HEK293 (cell line): ENCODE measurements at regions not wholly inside any gene's neighbourhood (a gene's known extent, or its start where the extent isn't known, plus 50 kb on each side); places are given as distances from the start of the nearest gene placed in this dataset.

ENCODE experiments used
- CTCF ChIA-PET: fragments of 350-600 bp; formaldehyde crosslinking; extraction: SDS; loops from one replicate; lab custom pipeline; 2021; ENCODE audit warnings: antibody characterized with exemption; lab: Yijun Ruan, JAX
- POLR2A ChIA-PET: fragments of 300-600 bp; formaldehyde crosslinking; extraction: SDS; loops from one replicate; lab custom pipeline; 2020; ENCODE audit warnings: antibody characterized with exemption, inconsistent platforms; lab: Yijun Ruan, JAX
- H3K27ac ChIP-seq: fragments of 200-500 bp; sonication (Bioruptor generic); 2 replicates; pipeline ENCODE4 v1.5.1; 2014; ENCODE audit warnings: low read depth, low read length, control low read depth, inconsistent platforms; ENCODE audit errors: extremely low read depth
- H3K36me3 ChIP-seq, 2 experiments: fragments of 200-500 bp in 1 of 2; sonication (Bioruptor generic) in 1 of 2; 1 replicate in 1 of 2; 2 replicates in 1 of 2; pipeline ENCODE4 v1.5.1; 2014 to 2017; ENCODE audit warnings: inconsistent platforms in 2 of 2, low read length in 2 of 2; ENCODE audit not compliant: control insufficient read depth in 2 of 2, insufficient read depth in 1 of 2
- H3K4me1 ChIP-seq: fragments of 200-500 bp; sonication (Bioruptor generic); 2 replicates; pipeline ENCODE4 v1.5.1; 2014; ENCODE audit warnings: mild to moderate bottlenecking, low read length, inconsistent platforms; ENCODE audit not compliant: control insufficient read depth, insufficient read depth
- H3K4me3 ChIP-seq: 2 replicates; pipeline ENCODE4 v1.5.1; 2011; ENCODE audit warnings: low read depth, mild to moderate bottlenecking, control low read depth, low read length, moderate library complexity
- H3K9me3 ChIP-seq: fragments of 200-500 bp; sonication (Bioruptor generic); 2 replicates; pipeline ENCODE4 v1.5.1; 2014; ENCODE audit warnings: low read depth, low read length, inconsistent platforms; ENCODE audit not compliant: control insufficient read depth, insufficient read depth
- GLIS2 ChIP-seq: fragments of 450-650 bp; formaldehyde crosslinking; IDR thresholded peaks from 2 replicates; pipeline ENCODE4 v1.5.1; 2016; ENCODE audit warnings: missing biosample characterization, missing genetic modification characterization
- MEIS1 ChIP-seq: sonication (generic); formaldehyde crosslinking; IDR thresholded peaks from 2 replicates; pipeline ENCODE4 v1.8.1; 2022; ENCODE audit warnings: missing genetic modification reagents, mild to moderate bottlenecking, borderline replicate concordance
- PRDM1 ChIP-seq: fragments of 450-650 bp; formaldehyde crosslinking; IDR thresholded peaks from 2 replicates; pipeline ENCODE4; 2016; ENCODE audit warnings: missing biosample characterization, missing genetic modification characterization
- RBAK ChIP-seq: fragments of 450-650 bp; formaldehyde crosslinking; IDR thresholded peaks from 2 replicates; pipeline ENCODE4 v1.5.1; 2016; ENCODE audit warnings: missing biosample characterization, missing genetic modification characterization
- REPIN1 ChIP-seq: fragments of 450-650 bp; formaldehyde crosslinking; IDR thresholded peaks from 2 replicates; pipeline ENCODE4 v1.5.1; 2017; ENCODE audit warnings: missing biosample characterization, missing genetic modification characterization, low read depth
- SCRT1 ChIP-seq: fragments of 450-650 bp; formaldehyde crosslinking; IDR thresholded peaks from 2 replicates; pipeline ENCODE4 v1.5.1; 2016; ENCODE audit warnings: missing biosample characterization, missing genetic modification characterization, borderline replicate concordance
- YY2 ChIP-seq: fragments of 450-650 bp; formaldehyde crosslinking; IDR thresholded peaks from 2 replicates; pipeline ENCODE4 v1.5.1; 2016; ENCODE audit warnings: missing biosample characterization, missing genetic modification characterization
- ZBTB1 ChIP-seq: fragments of 450-650 bp; formaldehyde crosslinking; IDR thresholded peaks from 2 replicates; pipeline ENCODE4 v1.5.1; 2016; ENCODE audit warnings: missing biosample characterization, missing genetic modification characterization
- ZBTB21 ChIP-seq: fragments of 450-650 bp; formaldehyde crosslinking; IDR thresholded peaks from 2 replicates; pipeline ENCODE4 v1.5.1; 2017; ENCODE audit warnings: missing biosample characterization, missing genetic modification characterization
- ZBTB48 ChIP-seq: fragments of 450-650 bp; formaldehyde crosslinking; IDR thresholded peaks from 2 replicates; pipeline ENCODE4 v1.5.1; 2016; ENCODE audit warnings: missing biosample characterization, missing genetic modification characterization
- ZBTB7A ChIP-seq: fragments of 450-650 bp; formaldehyde crosslinking; IDR thresholded peaks from 2 replicates; pipeline ENCODE4 v1.5.1; 2016; ENCODE audit warnings: low read depth, missing biosample characterization, missing genetic modification characterization
- ZFP69B ChIP-seq: fragments of 450-650 bp; formaldehyde crosslinking; IDR thresholded peaks from 2 replicates; pipeline ENCODE4 v1.5.1; 2016; ENCODE audit warnings: missing biosample characterization, missing genetic modification characterization
- ZNF114 ChIP-seq: fragments of 450-650 bp; formaldehyde crosslinking; IDR thresholded peaks from 2 replicates; pipeline ENCODE4 v1.5.0; 2017; ENCODE audit warnings: missing biosample characterization, missing genetic modification characterization
- ZNF121 ChIP-seq: fragments of 450-650 bp; formaldehyde crosslinking; IDR thresholded peaks from 2 replicates; pipeline ENCODE4 v1.5.1; 2016; ENCODE audit warnings: missing biosample characterization, missing genetic modification characterization
- ZNF133 ChIP-seq: fragments of 450-650 bp; formaldehyde crosslinking; IDR thresholded peaks from 2 replicates; pipeline ENCODE4 v1.5.1; 2016; ENCODE audit warnings: missing biosample characterization, missing genetic modification characterization
- ZNF146 ChIP-seq: fragments of 450-650 bp; formaldehyde crosslinking; IDR thresholded peaks from 2 replicates; pipeline ENCODE4 v1.5.1; 2016; ENCODE audit warnings: missing biosample characterization, missing genetic modification characterization
- ZNF16 ChIP-seq: fragments of 450-650 bp; formaldehyde crosslinking; IDR thresholded peaks from 2 replicates; pipeline ENCODE4 v1.5.1; 2016; ENCODE audit warnings: low read depth, missing biosample characterization, missing genetic modification characterization
- ZNF169 ChIP-seq: fragments of 450-650 bp; formaldehyde crosslinking; IDR thresholded peaks from 2 replicates; pipeline ENCODE4 v1.5.1; 2016; ENCODE audit warnings: missing biosample characterization, missing genetic modification characterization
- ZNF184 ChIP-seq: fragments of 450-650 bp; IDR thresholded peaks from 2 replicates; pipeline ENCODE4 v1.5.1; 2018; ENCODE audit warnings: missing biosample characterization, mild to moderate bottlenecking, missing genetic modification characterization
- ZNF366 ChIP-seq: fragments of 450-650 bp; formaldehyde crosslinking; conservative IDR thresholded peaks from 2 replicates; pipeline ENCODE4 v1.5.1; 2016; ENCODE audit warnings: missing biosample characterization, missing genetic modification characterization
- ZNF37A ChIP-seq: fragments of 450-650 bp; IDR thresholded peaks from 2 replicates; pipeline ENCODE4 v1.5.1; 2018; ENCODE audit warnings: missing biosample characterization, missing genetic modification characterization
- ZNF391 ChIP-seq: fragments of 450-650 bp; formaldehyde crosslinking; IDR thresholded peaks from 2 replicates; pipeline ENCODE4 v1.5.1; 2016; ENCODE audit warnings: low read depth, missing biosample characterization, missing genetic modification characterization, borderline replicate concordance
- ZNF510 ChIP-seq: fragments of 450-650 bp; formaldehyde crosslinking; IDR thresholded peaks from 2 replicates; pipeline ENCODE4 v1.5.1; 2018; ENCODE audit warnings: mild to moderate bottlenecking, missing genetic modification characterization, missing biosample characterization; ENCODE audit not compliant: insufficient replicate concordance
- ZNF548 ChIP-seq: fragments of 450-650 bp; formaldehyde crosslinking; IDR thresholded peaks from 2 replicates; pipeline ENCODE4 v1.5.1; 2016; ENCODE audit warnings: missing biosample characterization, missing genetic modification characterization
- ZNF549 ChIP-seq: fragments of 450-650 bp; IDR thresholded peaks from 2 replicates; pipeline ENCODE4 v1.5.1; 2018; ENCODE audit warnings: missing biosample characterization, missing genetic modification characterization, mild to moderate bottlenecking, inconsistent platforms, moderate library complexity
- ZNF596 ChIP-seq: fragments of 450-650 bp; IDR thresholded peaks from 2 replicates; pipeline ENCODE4 v1.5.0; 2018; ENCODE audit warnings: missing biosample characterization, mild to moderate bottlenecking, missing genetic modification characterization, moderate library complexity
- ZNF776 ChIP-seq: fragments of 450-650 bp; formaldehyde crosslinking; IDR thresholded peaks from 2 replicates; pipeline ENCODE4 v1.5.0; 2017; ENCODE audit warnings: missing biosample characterization, missing genetic modification characterization, borderline replicate concordance
- ZNF837 ChIP-seq: fragments of 450-650 bp; formaldehyde crosslinking; IDR thresholded peaks from 2 replicates; pipeline ENCODE4 v1.5.1; 2016; ENCODE audit warnings: missing biosample characterization, missing genetic modification characterization
- TF ChIP-seq, protein P1 (sequence below): fragments of 450-650 bp; formaldehyde crosslinking; IDR thresholded peaks from 2 replicates; pipeline ENCODE4 v1.5.1; 2016; ENCODE audit warnings: missing biosample characterization, missing genetic modification characterization
- TF ChIP-seq, protein P2 (sequence below): fragments of 450-650 bp; formaldehyde crosslinking; IDR thresholded peaks from 2 replicates; pipeline ENCODE4 v1.5.1; 2017; ENCODE audit warnings: missing biosample characterization, missing genetic modification characterization

DNA sequence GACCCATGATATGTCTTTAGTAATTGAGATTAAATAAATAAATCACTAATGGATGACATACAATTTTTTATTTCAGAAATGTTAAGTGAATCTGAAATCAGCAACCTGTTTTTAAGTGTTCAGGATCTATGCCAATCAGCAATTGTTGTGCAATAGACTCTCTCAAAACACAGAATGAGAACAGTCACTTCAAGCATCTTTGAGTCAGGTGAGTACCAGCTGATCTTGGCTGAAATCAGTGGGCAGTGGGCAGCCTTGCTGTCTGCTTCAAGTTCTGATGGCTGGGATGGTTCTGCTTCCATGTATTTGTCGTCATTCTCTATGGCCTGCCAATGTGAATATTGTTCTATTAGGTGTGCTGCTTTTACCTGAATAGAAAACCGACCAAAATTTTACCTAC is 82.3 kb upstream of the NRG3 start (continued):
- TF ChIP-seq RBAK (tag by site-specific recombination) (no peak), YY2 (tag by site-specific recombination) (no peak)

- no peak overlapping the region for H3K27ac ChIP-seq
- TF ChIP-seq, protein P1, sequence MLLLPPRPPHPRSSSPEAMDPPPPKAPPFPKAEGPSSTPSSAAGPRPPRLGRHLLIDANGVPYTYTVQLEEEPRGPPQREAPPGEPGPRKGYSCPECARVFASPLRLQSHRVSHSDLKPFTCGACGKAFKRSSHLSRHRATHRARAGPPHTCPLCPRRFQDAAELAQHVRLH (tag by site-specific recombination), result no peak
- TF ChIP-seq ZNF549, result no peak
- no peak for TF ChIP-seq ZFP69B (tag by site-specific recombination)
- no peak for TF ChIP-seq PRDM1 (tag by site-specific recombination)
- no peak for TF ChIP-seq ZNF391
- TF ChIP-seq ZNF121 (tag by site-specific recombination), result no peak
- no peak for TF ChIP-seq ZNF837 (tag by site-specific recombination)
- no peak for TF ChIP-seq ZNF16 (tag by site-specific recombination)
- TF ChIP-seq ZNF169, result no peak
- TF ChIP-seq ZBTB21, result no peak
- no peak for TF ChIP-seq ZNF510
- no peak for TF ChIP-seq ZNF114 (tag by site-specific recombination)
- TF ChIP-seq SCRT1 (tag by site-specific recombination), result no peak
- TF ChIP-seq, all 188 proteins: peak for 0
- ChIA-PET CTCF (interaction anchor here (0.6 to 0.9 kb wide), 2 partner anchors 41 to 801 kb away, joined by 3 to 5 read pairs; no protein-coding TSS in a partner anchor), POLR2A (no interaction called here)
- no peaks in the 10 kb centered on the region for H3K4me1 ChIP-seq
- H3K4me3 ChIP-seq, result no peak overlapping the region
- no peaks in the 10 kb centered on the region; the same call in 1 of the 2 replicates for H3K9me3 ChIP-seq
- H3K36me3 ChIP-seq, result no peaks in the 10 kb centered on the region
These were observed 68.2 kb upstream of the NRG3 start for GRCh38 chr10:81806842-81807241.

GRCh38 chr10:81814842-81815241 is 60.2 kb upstream of the NRG3 start:
- Histone ChIP-seq H3K4me3 (no peak overlapping the region), H3K9me3 (no peaks in the 10 kb centered on the region; the same call in 1 of the 2 replicates), H3K27ac (no peak overlapping the region), H3K4me1 (no peaks in the 10 kb centered on the region), H3K36me3 (no peaks in the 10 kb centered on the region)
- POLR2A ChIA-PET, result no interaction called here
- TF ChIP-seq REPIN1, result no peak
- TF ChIP-seq, protein P2, sequence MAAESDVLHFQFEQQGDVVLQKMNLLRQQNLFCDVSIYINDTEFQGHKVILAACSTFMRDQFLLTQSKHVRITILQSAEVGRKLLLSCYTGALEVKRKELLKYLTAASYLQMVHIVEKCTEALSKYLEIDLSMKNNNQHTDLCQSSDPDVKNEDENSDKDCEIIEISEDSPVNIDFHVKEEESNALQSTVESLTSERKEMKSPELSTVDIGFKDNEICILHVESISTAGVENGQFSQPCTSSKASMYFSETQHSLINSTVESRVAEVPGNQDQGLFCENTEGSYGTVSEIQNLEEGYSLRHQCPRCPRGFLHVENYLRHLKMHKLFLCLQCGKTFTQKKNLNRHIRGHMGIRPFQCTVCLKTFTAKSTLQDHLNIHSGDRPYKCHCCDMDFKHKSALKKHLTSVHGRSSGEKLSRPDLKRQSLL (tag by site-specific recombination), result no peak
- TF ChIP-seq YY2 (tag by site-specific recombination), result no peak
- no peak for TF ChIP-seq ZNF548 (tag by site-specific recombination)
- TF ChIP-seq ZNF366, result no peak
- no peak for TF ChIP-seq ZNF776 (tag by site-specific recombination)
- TF ChIP-seq ZBTB7A (tag by site-specific recombination), result no peak
- TF ChIP-seq ZNF146 (tag by site-specific recombination), result no peak
- TF ChIP-seq ZNF837 (tag by site-specific recombination), result no peak
- TF ChIP-seq ZNF596, result no peak
- no peak for TF ChIP-seq ZNF184 (tag by site-specific recombination)
- TF ChIP-seq MEIS1 (CRISPR knock-in tag), result no peak
- no peak for TF ChIP-seq ZNF37A (tag by site-specific recombination)
- no peak for TF ChIP-seq ZBTB48
- TF ChIP-seq ZBTB1, result no peak
- TF ChIP-seq GLIS2 (tag by site-specific recombination), result no peak
- TF ChIP-seq ZNF133 (tag by site-specific recombination), result no peak
- CTCF ChIA-PET, result interaction anchor here (0.6 kb wide), 1 partner anchor 743 kb away, joined by 4 read pairs; no protein-coding TSS in a partner anchor
